C4-2B (cell line): ENCODE measurements at regions not wholly inside any gene's neighbourhood (a gene's known extent, or its start where the extent isn't known, plus 50 kb on each side); places are given as distances from the start of the nearest gene placed in this dataset.
"Not testable (repeated sequence)": the region's sequence is repeated elsewhere in the genome, so short reads cannot be mapped to it uniquely, and the experiment has no call there.

Experiments
- ZFX ChIP-seq: fragments of 450-650 bp; IDR thresholded peaks from 2 replicates; pipeline ENCODE4 v1.6.1; 2017
- TF ChIP-seq, protein P1 (sequence below): fragments of 450-650 bp; conservative IDR thresholded peaks from 2 replicates; pipeline ENCODE4 v1.5.1; 2017; ENCODE audit warnings: mild to moderate bottlenecking

DNA sequence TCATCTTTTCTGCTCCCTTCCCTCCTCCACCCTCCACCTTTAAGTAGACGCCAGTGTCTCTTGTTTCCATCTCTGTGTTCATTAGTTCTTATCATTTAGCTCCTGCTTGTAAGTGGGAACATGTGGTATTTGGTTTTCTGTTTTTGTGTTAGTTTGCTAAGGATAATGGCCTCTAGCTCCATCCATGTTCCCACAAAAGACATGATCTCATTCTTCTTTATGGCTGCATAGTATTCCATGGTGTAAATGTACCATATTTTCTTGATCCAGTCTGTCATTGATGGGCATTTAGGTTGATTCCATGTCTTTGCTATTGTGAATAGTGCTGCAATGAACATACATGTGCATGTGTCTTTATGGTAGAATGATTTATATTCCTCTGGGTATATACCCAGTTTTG, 236.5 kb downstream of the SOCS6 start:
- TF ChIP-seq, protein P1, sequence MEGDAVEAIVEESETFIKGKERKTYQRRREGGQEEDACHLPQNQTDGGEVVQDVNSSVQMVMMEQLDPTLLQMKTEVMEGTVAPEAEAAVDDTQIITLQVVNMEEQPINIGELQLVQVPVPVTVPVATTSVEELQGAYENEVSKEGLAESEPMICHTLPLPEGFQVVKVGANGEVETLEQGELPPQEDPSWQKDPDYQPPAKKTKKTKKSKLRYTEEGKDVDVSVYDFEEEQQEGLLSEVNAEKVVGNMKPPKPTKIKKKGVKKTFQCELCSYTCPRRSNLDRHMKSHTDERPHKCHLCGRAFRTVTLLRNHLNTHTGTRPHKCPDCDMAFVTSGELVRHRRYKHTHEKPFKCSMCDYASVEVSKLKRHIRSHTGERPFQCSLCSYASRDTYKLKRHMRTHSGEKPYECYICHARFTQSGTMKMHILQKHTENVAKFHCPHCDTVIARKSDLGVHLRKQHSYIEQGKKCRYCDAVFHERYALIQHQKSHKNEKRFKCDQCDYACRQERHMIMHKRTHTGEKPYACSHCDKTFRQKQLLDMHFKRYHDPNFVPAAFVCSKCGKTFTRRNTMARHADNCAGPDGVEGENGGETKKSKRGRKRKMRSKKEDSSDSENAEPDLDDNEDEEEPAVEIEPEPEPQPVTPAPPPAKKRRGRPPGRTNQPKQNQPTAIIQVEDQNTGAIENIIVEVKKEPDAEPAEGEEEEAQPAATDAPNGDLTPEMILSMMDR, result not testable (repeated sequence)
- not testable (repeated sequence) for TF ChIP-seq ZFX
